ENCODE measurements at regions not wholly inside any gene's neighbourhood (a gene's known extent, or its start where the extent isn't known, plus 50 kb on each side); places are given as distances from the start of the nearest gene placed in this dataset.
"Not testable (repeated sequence)": the region's sequence is repeated elsewhere in the genome, so short reads cannot be mapped to it uniquely, and the experiment has no call there.

- no peak for FAIRE-seq
Observed at GRCh38 chr4:186999686-187000085, 276.0 kb upstream of the FAT1 start.

- FAIRE-seq: no peak
Observed at GRCh38 chr4:187000281-187000680, 276.6 kb upstream of the FAT1 start.

- FAIRE-seq: not testable (repeated sequence)
Observed at GRCh38 chr4:187002133-187002532, 278.5 kb upstream of the FAT1 start.

GRCh38 chr4:187004628-187005027, 281.0 kb upstream of the FAT1 start:
- no peak for FAIRE-seq

- FAIRE-seq: no peak
Observed at GRCh38 chr4:187006189-187006618, 282.5 kb upstream of the FAT1 start.

- FAIRE-seq: no peak
Observed at GRCh38 chr4:187010052-187010451, 286.4 kb upstream of the FAT1 start.

GRCh38 chr4:187016101-187016500, 292.4 kb upstream of the FAT1 start:
- FAIRE-seq: no peak

- no peak for FAIRE-seq
Observed at GRCh38 chr4:187017147-187017546, 293.5 kb upstream of the FAT1 start.

- no peak for FAIRE-seq
Observed at GRCh38 chr4:187019896-187020295, 296.2 kb upstream of the FAT1 start.

GRCh38 chr4:187020676-187021075, 297.0 kb upstream of the FAT1 start:
- no peak for FAIRE-seq

GRCh38 chr4:187021436-187022205, 298.0 kb upstream of the FAT1 start:
- FAIRE-seq: no peak

- no peak for FAIRE-seq
Observed at GRCh38 chr4:187027272-187027671, 303.6 kb upstream of the FAT1 start.

- no peak for FAIRE-seq
Observed at GRCh38 chr4:187042251-187042650, 318.6 kb upstream of the FAT1 start.

- no peak for FAIRE-seq
Observed at GRCh38 chr4:187046471-187046870, 322.8 kb upstream of the FAT1 start.

- no peak for FAIRE-seq
Observed at GRCh38 chr4:187059021-187059420, 335.4 kb upstream of the FAT1 start.

GRCh38 chr4:187059895-187060294, 336.2 kb upstream of the FAT1 start:
- FAIRE-seq: no peak

GRCh38 chr4:187060551-187060950, 336.9 kb upstream of the FAT1 start:
- FAIRE-seq: no peak

GRCh38 chr4:187063251-187063650, 339.6 kb upstream of the FAT1 start:
- no peak for FAIRE-seq

- no peak for FAIRE-seq
Observed at GRCh38 chr4:187064033-187064432, 340.4 kb upstream of the FAT1 start.

- FAIRE-seq: no peak
Observed at GRCh38 chr4:187065396-187065795, 341.7 kb upstream of the FAT1 start.

GRCh38 chr4:187065806-187066205, 342.1 kb upstream of the FAT1 start:
- FAIRE-seq: no peak

- no peak for FAIRE-seq
Observed at GRCh38 chr4:187069398-187069797, 345.7 kb upstream of the FAT1 start.

- FAIRE-seq: no peak
Observed at GRCh38 chr4:187070158-187070557, 346.5 kb upstream of the FAT1 start.

- no peak for FAIRE-seq
Observed at GRCh38 chr4:187070740-187071139, 347.1 kb upstream of the FAT1 start.

- FAIRE-seq: no peak
Observed at GRCh38 chr4:187071946-187072600, 348.4 kb upstream of the FAT1 start.

Measured in A204.1 (cell line).